Gastroesophageal sphincter (tissue), 3 donors: ENCODE measurements at regions not wholly inside any gene's neighbourhood (a gene's known extent, or its start where the extent isn't known, plus 50 kb on each side); places are given as distances from the start of the nearest gene placed in this dataset.

Source experiments
- POLR2A ChIP-seq, 2 donors: fragments of 450-650 bp; IDR thresholded peaks; one replicate each; pipeline ENCODE4 v1.6.1; 2017; ENCODE audit warnings: antibody characterized with exemption in 2 of 2, mild to moderate bottlenecking in 2 of 2, moderate library complexity in 1 of 2
- TF ChIP-seq, protein P1 (sequence below), 4 experiments: fragments of 200-600 bp in 2 of 4; fragments of 450-650 bp in 2 of 4; sonication (generic) in 1 of 4; IDR thresholded peaks; one replicate each; pipeline ENCODE4 v1.5.1; 2017 to 2019; ENCODE audit warnings: antibody characterized with exemption in 4 of 4, mild to moderate bottlenecking in 2 of 4, moderate library complexity in 2 of 4

DNA sequence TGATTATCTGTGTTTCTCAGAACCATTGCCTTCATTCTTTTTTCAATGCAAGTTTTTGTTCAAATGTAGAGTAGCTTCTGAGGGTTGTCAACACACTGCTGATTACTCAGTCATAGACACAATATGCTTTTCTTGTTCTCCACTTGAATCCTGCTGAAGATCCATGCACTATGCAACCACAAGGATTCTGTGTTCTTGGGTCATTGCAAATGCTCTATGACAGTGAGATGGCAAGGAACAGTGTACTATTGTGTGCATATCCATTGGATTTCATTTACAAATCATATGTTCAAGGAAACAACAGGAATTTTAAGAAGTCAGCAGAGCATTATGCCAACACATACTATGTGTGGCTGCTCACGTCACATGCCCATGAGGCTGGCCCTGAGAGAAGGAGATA is 1590.2 kb downstream of the EFNA5 start:
- no peak for TF ChIP-seq POLR2A (IDR thresholded peaks at IDR 0.05)
- TF ChIP-seq, protein P1, sequence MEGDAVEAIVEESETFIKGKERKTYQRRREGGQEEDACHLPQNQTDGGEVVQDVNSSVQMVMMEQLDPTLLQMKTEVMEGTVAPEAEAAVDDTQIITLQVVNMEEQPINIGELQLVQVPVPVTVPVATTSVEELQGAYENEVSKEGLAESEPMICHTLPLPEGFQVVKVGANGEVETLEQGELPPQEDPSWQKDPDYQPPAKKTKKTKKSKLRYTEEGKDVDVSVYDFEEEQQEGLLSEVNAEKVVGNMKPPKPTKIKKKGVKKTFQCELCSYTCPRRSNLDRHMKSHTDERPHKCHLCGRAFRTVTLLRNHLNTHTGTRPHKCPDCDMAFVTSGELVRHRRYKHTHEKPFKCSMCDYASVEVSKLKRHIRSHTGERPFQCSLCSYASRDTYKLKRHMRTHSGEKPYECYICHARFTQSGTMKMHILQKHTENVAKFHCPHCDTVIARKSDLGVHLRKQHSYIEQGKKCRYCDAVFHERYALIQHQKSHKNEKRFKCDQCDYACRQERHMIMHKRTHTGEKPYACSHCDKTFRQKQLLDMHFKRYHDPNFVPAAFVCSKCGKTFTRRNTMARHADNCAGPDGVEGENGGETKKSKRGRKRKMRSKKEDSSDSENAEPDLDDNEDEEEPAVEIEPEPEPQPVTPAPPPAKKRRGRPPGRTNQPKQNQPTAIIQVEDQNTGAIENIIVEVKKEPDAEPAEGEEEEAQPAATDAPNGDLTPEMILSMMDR (IDR thresholded peaks at IDR 0.05) = no peak
